Gastroesophageal sphincter (tissue), 3 donors: ENCODE measurements at regions not wholly inside any gene's neighbourhood (a gene's known extent, or its start where the extent isn't known, plus 50 kb on each side); places are given as distances from the start of the nearest gene placed in this dataset.

ENCODE experiments used
- POLR2AphosphoS5 ChIP-seq: sonication (generic); formaldehyde crosslinking; IDR thresholded peaks from one replicate; pipeline ENCODE4 v1.6.1; 2017; ENCODE audit warnings: antibody characterized with exemption
- TF ChIP-seq, protein P1 (sequence below), 4 experiments: fragments of 200-600 bp in 2 of 4; fragments of 450-650 bp in 2 of 4; sonication (generic) in 1 of 4; IDR thresholded peaks; one replicate each; pipeline ENCODE4 v1.5.1; 2017 to 2019; ENCODE audit warnings: antibody characterized with exemption in 4 of 4, mild to moderate bottlenecking in 2 of 4, moderate library complexity in 2 of 4

DNA sequence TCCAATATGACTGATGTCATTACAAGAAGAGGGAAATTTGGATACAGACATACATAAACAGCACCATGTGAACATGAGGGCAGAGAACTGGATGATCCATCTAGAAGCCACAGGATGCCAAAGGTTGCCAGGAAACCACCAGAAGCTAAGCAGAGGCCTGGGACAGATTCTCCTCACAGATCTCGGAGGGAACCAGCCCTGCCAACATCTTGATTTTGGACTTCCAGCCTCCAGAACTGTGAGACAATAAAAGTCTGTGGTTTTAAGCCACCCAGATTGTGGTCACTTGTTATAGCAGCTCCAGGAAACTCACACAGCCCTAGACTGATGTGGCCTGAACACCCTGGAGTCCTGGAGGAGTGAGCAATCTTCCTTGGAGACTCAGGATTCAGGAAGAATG is 351.6 kb downstream of the EIPR1 start:
- TF ChIP-seq, protein P1, sequence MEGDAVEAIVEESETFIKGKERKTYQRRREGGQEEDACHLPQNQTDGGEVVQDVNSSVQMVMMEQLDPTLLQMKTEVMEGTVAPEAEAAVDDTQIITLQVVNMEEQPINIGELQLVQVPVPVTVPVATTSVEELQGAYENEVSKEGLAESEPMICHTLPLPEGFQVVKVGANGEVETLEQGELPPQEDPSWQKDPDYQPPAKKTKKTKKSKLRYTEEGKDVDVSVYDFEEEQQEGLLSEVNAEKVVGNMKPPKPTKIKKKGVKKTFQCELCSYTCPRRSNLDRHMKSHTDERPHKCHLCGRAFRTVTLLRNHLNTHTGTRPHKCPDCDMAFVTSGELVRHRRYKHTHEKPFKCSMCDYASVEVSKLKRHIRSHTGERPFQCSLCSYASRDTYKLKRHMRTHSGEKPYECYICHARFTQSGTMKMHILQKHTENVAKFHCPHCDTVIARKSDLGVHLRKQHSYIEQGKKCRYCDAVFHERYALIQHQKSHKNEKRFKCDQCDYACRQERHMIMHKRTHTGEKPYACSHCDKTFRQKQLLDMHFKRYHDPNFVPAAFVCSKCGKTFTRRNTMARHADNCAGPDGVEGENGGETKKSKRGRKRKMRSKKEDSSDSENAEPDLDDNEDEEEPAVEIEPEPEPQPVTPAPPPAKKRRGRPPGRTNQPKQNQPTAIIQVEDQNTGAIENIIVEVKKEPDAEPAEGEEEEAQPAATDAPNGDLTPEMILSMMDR (IDR thresholded peaks at IDR 0.05) = no peak
- no peak for TF ChIP-seq POLR2AphosphoS5
